ENCODE measurements at regions not wholly inside any gene's neighbourhood (a gene's known extent, or its start where the extent isn't known, plus 50 kb on each side); places are given as distances from the start of the nearest gene placed in this dataset.

GRCh38 chr16:5671421-5671820 lies 573.8 kb upstream of the EEF2KMT start:
- H3K4me3 ChIP-seq (ENCODE audit: insufficient read length, low read depth), result no peak overlapping the region
- no peak for DNase-seq (ENCODE audit: low read depth, low spot score)
- no peaks in the 10 kb centered on the region for H3K4me1 ChIP-seq (ENCODE audit: insufficient read depth, insufficient read length)
- no peaks in the 10 kb centered on the region for H3K36me3 ChIP-seq (ENCODE audit: insufficient read depth, insufficient read length, low read length)
- H3K9me3 ChIP-seq (ENCODE audit: insufficient read depth, low read length), result no peaks in the 10 kb centered on the region
- no peak overlapping the region for H3K9ac ChIP-seq (ENCODE audit: insufficient read length, low read depth)
- TF ChIP-seq ZNF274 (IDR thresholded peaks at IDR 0.05; ENCODE audit: low read depth, low read length) (no peak), SUZ12 (IDR thresholded peaks at IDR 0.05; ENCODE audit: extremely low read depth, insufficient read depth, insufficient read length) (no peak), YY1 (IDR thresholded peaks at IDR 0.05; ENCODE audit: insufficient read depth, insufficient read length) (no peak)
- H3K27me3 ChIP-seq (ENCODE audit: insufficient read depth, insufficient read length), result no peaks in the 10 kb centered on the region

- Histone ChIP-seq H3K9ac (ENCODE audit: insufficient read length, low read depth) (no peak overlapping the region), H3K4me3 (ENCODE audit: insufficient read length, low read depth) (no peak overlapping the region), H3K27me3 (ENCODE audit: insufficient read depth, insufficient read length) (no peaks in the 10 kb centered on the region), H3K9me3 (ENCODE audit: insufficient read depth, low read length) (no peaks in the 10 kb centered on the region), H3K36me3 (ENCODE audit: insufficient read depth, insufficient read length, low read length) (no peaks in the 10 kb centered on the region), H3K4me1 (ENCODE audit: insufficient read depth, insufficient read length) (no peaks in the 10 kb centered on the region)
- no peak for TF ChIP-seq ZNF274 (IDR thresholded peaks at IDR 0.05; ENCODE audit: low read depth, low read length)
- TF ChIP-seq SUZ12 (IDR thresholded peaks at IDR 0.05; ENCODE audit: extremely low read depth, insufficient read depth, insufficient read length), result no peak
- TF ChIP-seq YY1 (IDR thresholded peaks at IDR 0.05; ENCODE audit: insufficient read depth, insufficient read length), result no peak
- DNase-seq (ENCODE audit: low read depth, low spot score), result no peak
These were observed 572.6 kb upstream of the EEF2KMT start for GRCh38 chr16:5670198-5670597.

DNA sequence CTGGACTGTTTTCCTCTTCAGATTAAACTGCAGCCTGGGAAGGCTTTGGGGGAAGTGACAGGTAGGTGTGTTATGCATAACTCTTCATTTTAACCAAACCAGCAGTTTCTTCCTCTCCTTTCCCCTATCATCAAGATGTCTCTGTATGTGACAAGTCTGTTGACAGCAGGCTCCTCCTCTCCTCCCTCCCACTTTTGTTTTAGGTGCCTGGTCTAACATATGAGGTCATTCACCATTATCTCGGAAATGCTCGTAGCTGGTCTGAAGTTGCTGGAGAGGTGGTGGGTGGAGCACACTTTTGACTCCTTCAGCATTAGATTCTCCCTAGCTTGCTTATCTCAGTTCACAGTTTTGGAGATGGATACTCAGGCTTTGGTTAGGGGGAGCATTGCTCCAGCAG lies 571.0 kb upstream of the EEF2KMT start:
- TF ChIP-seq ZNF274 (IDR thresholded peaks at IDR 0.05; ENCODE audit: low read depth, low read length), result no peak
- no peak for TF ChIP-seq SUZ12 (IDR thresholded peaks at IDR 0.05; ENCODE audit: extremely low read depth, insufficient read depth, insufficient read length)
- DNase-seq (ENCODE audit: low read depth, low spot score), result no peak
- Histone ChIP-seq H3K9ac (ENCODE audit: insufficient read length, low read depth) (no peak overlapping the region), H3K4me1 (ENCODE audit: insufficient read depth, insufficient read length) (peaks cover 2% of the 10 kb centered on the region), H3K9me3 (ENCODE audit: insufficient read depth, low read length) (no peaks in the 10 kb centered on the region), H3K27me3 (ENCODE audit: insufficient read depth, insufficient read length) (no peaks in the 10 kb centered on the region), H3K4me3 (ENCODE audit: insufficient read length, low read depth) (no peak overlapping the region), H3K36me3 (ENCODE audit: insufficient read depth, insufficient read length, low read length) (no peaks in the 10 kb centered on the region)

GRCh38 chr16:5665834-5666233 lies 568.2 kb upstream of the EEF2KMT start:
- peaks cover 3% of the 10 kb centered on the region for H3K4me1 ChIP-seq (ENCODE audit: insufficient read depth, insufficient read length)
- no peak overlapping the region for H3K4me3 ChIP-seq (ENCODE audit: insufficient read length, low read depth)
- TF ChIP-seq YY1 (IDR thresholded peaks at IDR 0.05; ENCODE audit: insufficient read depth, insufficient read length), result no peak
- no peak for TF ChIP-seq SUZ12 (IDR thresholded peaks at IDR 0.05; ENCODE audit: extremely low read depth, insufficient read depth, insufficient read length)
- TF ChIP-seq ZNF274 (IDR thresholded peaks at IDR 0.05; ENCODE audit: low read depth, low read length), result no peak
- no peaks in the 10 kb centered on the region for H3K27me3 ChIP-seq (ENCODE audit: insufficient read depth, insufficient read length)
- no peaks in the 10 kb centered on the region for H3K36me3 ChIP-seq (ENCODE audit: insufficient read depth, insufficient read length, low read length)
- no peak for DNase-seq (ENCODE audit: low read depth, low spot score)
- no peaks in the 10 kb centered on the region for H3K9me3 ChIP-seq (ENCODE audit: insufficient read depth, low read length)
- H3K9ac ChIP-seq (ENCODE audit: insufficient read length, low read depth), result no peak overlapping the region

DNA sequence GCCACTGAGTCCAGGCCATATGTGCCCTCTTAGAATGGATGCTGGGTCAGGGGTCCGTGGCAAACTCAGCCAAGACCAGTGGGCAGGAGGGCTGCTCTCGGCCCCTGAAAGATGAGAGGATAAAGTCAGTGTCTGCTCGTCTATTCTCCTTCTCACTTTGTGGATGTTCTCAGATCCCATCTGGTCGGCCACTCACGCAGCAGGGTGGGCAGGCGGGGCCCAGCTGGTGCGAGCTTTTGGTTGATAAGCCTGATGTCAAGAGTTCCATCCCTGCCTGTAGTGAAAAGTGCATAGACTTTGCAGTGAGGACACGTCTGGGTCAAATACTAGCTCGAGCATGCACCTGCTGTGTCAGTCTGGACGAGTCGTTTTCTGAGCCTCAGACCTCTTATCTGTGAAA lies 556.2 kb upstream of the EEF2KMT start:
- TF ChIP-seq YY1 (IDR thresholded peaks at IDR 0.05; ENCODE audit: insufficient read depth, insufficient read length) (no peak), ZNF274 (IDR thresholded peaks at IDR 0.05; ENCODE audit: low read depth, low read length) (no peak), SUZ12 (IDR thresholded peaks at IDR 0.05; ENCODE audit: extremely low read depth, insufficient read depth, insufficient read length) (no peak)
- Histone ChIP-seq H3K36me3 (ENCODE audit: insufficient read depth, insufficient read length, low read length) (no peaks in the 10 kb centered on the region), H3K27me3 (ENCODE audit: insufficient read depth, insufficient read length) (no peaks in the 10 kb centered on the region), H3K9ac (ENCODE audit: insufficient read length, low read depth) (no peak overlapping the region), H3K9me3 (ENCODE audit: insufficient read depth, low read length) (no peaks in the 10 kb centered on the region), H3K4me1 (ENCODE audit: insufficient read depth, insufficient read length) (peaks cover 3% of the 10 kb centered on the region), H3K4me3 (ENCODE audit: insufficient read length, low read depth) (no peak overlapping the region)
- DNase-seq (ENCODE audit: low read depth, low spot score), result no peak

DNA sequence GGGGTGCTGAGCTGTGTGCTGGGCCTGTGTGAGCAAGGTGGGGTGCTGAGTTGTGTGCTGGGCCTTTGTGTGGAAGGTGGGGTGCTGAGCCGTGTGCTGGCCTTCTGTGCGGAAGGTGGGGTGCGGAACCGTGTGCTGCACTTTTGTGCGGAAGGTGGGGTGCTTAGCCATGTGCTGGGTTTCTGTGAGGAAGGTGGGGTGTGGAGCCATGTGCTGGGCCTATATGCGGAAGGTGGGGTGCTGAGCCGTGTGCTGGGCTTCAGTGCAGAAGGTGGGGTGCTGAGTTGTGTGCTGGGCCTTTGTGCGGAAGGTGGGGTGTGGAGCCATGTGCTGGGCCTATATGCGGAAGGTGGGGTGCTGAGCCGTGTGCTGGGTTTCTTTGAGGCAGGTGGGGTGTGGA lies 555.4 kb upstream of the EEF2KMT start:
- H3K4me1 ChIP-seq (ENCODE audit: insufficient read depth, insufficient read length), result peaks cover 3% of the 10 kb centered on the region
- no peak for DNase-seq (ENCODE audit: low read depth, low spot score)
- H3K9me3 ChIP-seq (ENCODE audit: insufficient read depth, low read length), result no peaks in the 10 kb centered on the region
- no peaks in the 10 kb centered on the region for H3K36me3 ChIP-seq (ENCODE audit: insufficient read depth, insufficient read length, low read length)
- H3K9ac ChIP-seq (ENCODE audit: insufficient read length, low read depth), result no peak overlapping the region
- H3K4me3 ChIP-seq (ENCODE audit: insufficient read length, low read depth), result no peak overlapping the region
- no peak for TF ChIP-seq YY1 (IDR thresholded peaks at IDR 0.05; ENCODE audit: insufficient read depth, insufficient read length)
- no peak for TF ChIP-seq SUZ12 (IDR thresholded peaks at IDR 0.05; ENCODE audit: extremely low read depth, insufficient read depth, insufficient read length)
- TF ChIP-seq ZNF274 (IDR thresholded peaks at IDR 0.05; ENCODE audit: low read depth, low read length), result no peak
- no peaks in the 10 kb centered on the region for H3K27me3 ChIP-seq (ENCODE audit: insufficient read depth, insufficient read length)

DNA sequence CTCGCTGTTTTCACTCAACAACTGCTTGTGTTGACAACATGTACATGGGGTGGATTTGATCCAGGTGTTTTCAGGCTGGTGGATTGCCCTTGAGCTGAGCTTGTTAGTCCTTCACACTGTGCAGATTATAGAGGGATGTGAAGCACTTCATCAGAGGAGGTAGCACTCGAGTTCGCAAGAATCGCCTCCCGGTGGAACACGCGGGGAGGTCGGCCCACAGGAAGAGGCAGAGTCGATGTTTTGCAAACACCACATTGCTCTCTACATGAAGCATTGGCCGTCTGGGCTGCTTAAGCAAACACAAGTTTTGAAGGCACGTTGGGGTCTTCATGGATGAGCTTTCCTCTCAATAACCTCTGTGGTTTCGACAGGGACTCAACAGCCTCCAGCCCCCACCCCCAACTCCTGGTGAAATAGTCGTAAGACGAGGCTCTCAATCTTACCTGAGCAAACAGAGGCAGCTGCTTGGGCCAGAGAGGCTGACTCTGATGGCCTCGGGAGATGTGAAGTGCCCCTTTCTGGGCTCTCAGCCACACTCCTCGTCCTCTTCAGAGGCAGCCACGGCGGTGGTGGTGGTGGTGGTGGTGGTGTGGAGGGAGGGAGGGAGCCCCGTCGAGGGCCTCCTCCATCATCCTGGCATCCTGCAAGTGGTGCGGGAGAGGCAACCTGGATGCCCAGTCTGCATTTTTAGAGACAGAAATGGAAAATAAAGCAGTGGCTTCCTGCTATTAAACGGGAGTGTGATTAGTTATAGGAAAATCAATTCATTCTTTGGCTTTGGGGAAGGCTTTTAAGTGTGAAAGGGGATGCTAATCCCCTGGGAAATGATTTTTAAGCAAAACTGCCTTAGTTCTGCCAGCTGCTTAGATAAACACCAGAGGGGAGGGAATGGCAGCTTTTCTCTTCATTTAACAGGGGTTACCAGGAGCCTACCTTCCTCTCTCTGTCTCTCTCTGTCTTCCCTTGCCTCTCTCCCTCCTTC lies 552.5 kb upstream of the EEF2KMT start:
- Histone ChIP-seq H3K4me3 (ENCODE audit: insufficient read length, low read depth) (no peak overlapping the region), H3K4me1 (ENCODE audit: insufficient read depth, insufficient read length) (peaks cover 3% of the 10 kb centered on the region), H3K9ac (ENCODE audit: insufficient read length, low read depth) (no peak overlapping the region), H3K9me3 (ENCODE audit: insufficient read depth, low read length) (no peaks in the 10 kb centered on the region), H3K36me3 (ENCODE audit: insufficient read depth, insufficient read length, low read length) (no peaks in the 10 kb centered on the region), H3K27me3 (ENCODE audit: insufficient read depth, insufficient read length) (no peaks in the 10 kb centered on the region)
- TF ChIP-seq SUZ12 (IDR thresholded peaks at IDR 0.05; ENCODE audit: extremely low read depth, insufficient read depth, insufficient read length) (no peak), ZNF274 (IDR thresholded peaks at IDR 0.05; ENCODE audit: low read depth, low read length) (no peak), YY1 (IDR thresholded peaks at IDR 0.05; ENCODE audit: insufficient read depth, insufficient read length) (no peak)
- DNase-seq (ENCODE audit: low read depth, low spot score), result no peak
